ENCODE measurements at regions not wholly inside any gene's neighbourhood (a gene's known extent, or its start where the extent isn't known, plus 50 kb on each side); places are given as distances from the start of the nearest gene placed in this dataset.

- H3K4me3 ChIP-seq (ENCODE audit: low read length) = peak overlapping the region; percentile 43
- DNase-seq (ENCODE audit: low read depth) = peak; percentile 41
- TF ChIP-seq, protein P1, sequence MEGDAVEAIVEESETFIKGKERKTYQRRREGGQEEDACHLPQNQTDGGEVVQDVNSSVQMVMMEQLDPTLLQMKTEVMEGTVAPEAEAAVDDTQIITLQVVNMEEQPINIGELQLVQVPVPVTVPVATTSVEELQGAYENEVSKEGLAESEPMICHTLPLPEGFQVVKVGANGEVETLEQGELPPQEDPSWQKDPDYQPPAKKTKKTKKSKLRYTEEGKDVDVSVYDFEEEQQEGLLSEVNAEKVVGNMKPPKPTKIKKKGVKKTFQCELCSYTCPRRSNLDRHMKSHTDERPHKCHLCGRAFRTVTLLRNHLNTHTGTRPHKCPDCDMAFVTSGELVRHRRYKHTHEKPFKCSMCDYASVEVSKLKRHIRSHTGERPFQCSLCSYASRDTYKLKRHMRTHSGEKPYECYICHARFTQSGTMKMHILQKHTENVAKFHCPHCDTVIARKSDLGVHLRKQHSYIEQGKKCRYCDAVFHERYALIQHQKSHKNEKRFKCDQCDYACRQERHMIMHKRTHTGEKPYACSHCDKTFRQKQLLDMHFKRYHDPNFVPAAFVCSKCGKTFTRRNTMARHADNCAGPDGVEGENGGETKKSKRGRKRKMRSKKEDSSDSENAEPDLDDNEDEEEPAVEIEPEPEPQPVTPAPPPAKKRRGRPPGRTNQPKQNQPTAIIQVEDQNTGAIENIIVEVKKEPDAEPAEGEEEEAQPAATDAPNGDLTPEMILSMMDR (IDR thresholded peaks at IDR 0.05; ENCODE audit: insufficient read depth, low read depth, low read length, missing control alignments) = no peak
Measured at GRCh38 chrY:15455133-15455937, 931.0 kb downstream of the NLGN4Y start.

GRCh38 chrY:15455980-15456469 lies 931.7 kb downstream of the NLGN4Y start:
- TF ChIP-seq, protein P1 (IDR thresholded peaks at IDR 0.05; ENCODE audit: insufficient read depth, low read depth, low read length, missing control alignments) = no peak
- peak overlapping the region; percentile 43 for H3K4me3 ChIP-seq (ENCODE audit: low read length)
- DNase-seq (ENCODE audit: low read depth) = peak; percentile 84

DNA sequence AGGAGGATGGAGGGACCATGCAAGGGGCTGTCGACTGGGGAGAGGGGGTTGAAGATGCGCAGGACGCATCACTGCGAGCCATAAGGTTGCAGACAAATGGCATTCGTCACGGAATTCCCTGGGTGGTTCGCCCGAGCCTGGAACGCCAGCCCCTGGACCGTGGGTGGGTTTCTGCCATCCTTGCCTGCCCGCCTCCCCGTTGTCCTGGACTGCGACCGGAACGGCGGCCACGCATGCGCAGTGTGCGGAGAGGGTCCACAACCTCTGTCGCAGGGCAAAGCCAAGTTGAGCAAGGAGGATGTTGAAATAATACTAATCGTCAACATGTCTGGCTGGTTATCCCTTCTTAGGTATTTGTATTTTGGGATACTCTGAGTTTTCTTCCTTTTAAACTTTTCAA lies 932.2 kb downstream of the NLGN4Y start:
- TF ChIP-seq, protein P1 (IDR thresholded peaks at IDR 0.05; ENCODE audit: insufficient read depth, low read depth, low read length, missing control alignments) = no peak
- no peak for DNase-seq (ENCODE audit: low read depth)
- H3K4me3 ChIP-seq (ENCODE audit: low read length) = peak overlapping the region; percentile 43

- no peak overlapping the region for H3K4me3 ChIP-seq (ENCODE audit: low read length)
- no peak for DNase-seq (ENCODE audit: low read depth)
- TF ChIP-seq, protein P1 (IDR thresholded peaks at IDR 0.05; ENCODE audit: insufficient read depth, low read depth, low read length, missing control alignments) = no peak
Measured at GRCh38 chrY:15457682-15458081, 933.4 kb downstream of the NLGN4Y start.

- TF ChIP-seq, protein P1 (IDR thresholded peaks at IDR 0.05; ENCODE audit: insufficient read depth, low read depth, low read length, missing control alignments) = no peak
Measured at GRCh38 chrY:15458426-15458825, 934.1 kb downstream of the NLGN4Y start.

DNA sequence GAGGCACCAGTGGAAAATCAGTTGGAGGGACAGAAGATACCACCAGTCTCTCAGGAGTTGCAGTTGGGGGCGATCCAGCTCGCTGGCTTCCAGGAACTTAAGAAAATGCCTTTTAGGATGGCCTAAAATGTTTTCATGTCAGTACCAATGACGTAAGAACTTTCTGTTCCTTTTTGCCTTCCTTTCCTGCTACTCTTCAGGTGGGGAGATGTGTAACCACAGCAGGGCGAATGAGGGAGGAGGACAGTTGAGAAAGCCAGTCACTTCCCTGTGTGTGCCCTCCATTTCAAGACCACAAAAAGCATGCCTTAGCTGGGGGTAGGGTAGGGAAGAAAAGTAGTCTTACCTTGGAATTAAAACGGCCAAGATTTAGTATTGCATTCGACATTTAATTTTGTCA lies 941.6 kb downstream of the NLGN4Y start:
- TF ChIP-seq, protein P1 (IDR thresholded peaks at IDR 0.05; ENCODE audit: insufficient read depth, low read depth, low read length, missing control alignments) = no peak
- no peak for DNase-seq (ENCODE audit: low read depth)
- no peak overlapping the region for H3K4me3 ChIP-seq (ENCODE audit: low read length)

More at GRCh38 chrY:15458426-15458825, 934.1 kb downstream of the NLGN4Y start:
- no peak for DNase-seq (ENCODE audit: low read depth)
- no peak overlapping the region for H3K4me3 ChIP-seq (ENCODE audit: low read length)
